NB4 (cell line): ENCODE measurements at regions not wholly inside any gene's neighbourhood (a gene's known extent, or its start where the extent isn't known, plus 50 kb on each side); places are given as distances from the start of the nearest gene placed in this dataset.
"Not testable (repeated sequence)": the region's sequence is repeated elsewhere in the genome, so short reads cannot be mapped to it uniquely, and the experiment has no call there.

Experiments used
- DNase-seq: peaks from one replicate; pipeline ENCODE4 v3.0.0; 2010; ENCODE audit warnings: low read depth
- H3K4me3 ChIP-seq: one replicate; pipeline ENCODE4 v1.5.1; 2011; ENCODE audit warnings: mild to moderate bottlenecking, low read depth, low read length, moderate library complexity
- MYC ChIP-seq: IDR thresholded peaks from 2 replicates; pipeline ENCODE4 v1.6.1; 2011; ENCODE audit warnings: low read depth, low read length
- POLR2A ChIP-seq: IDR thresholded peaks from 2 replicates; pipeline ENCODE4 v1.6.1; 2011; ENCODE audit warnings: mild to moderate bottlenecking; ENCODE audit not compliant: insufficient read length; ENCODE audit errors: extremely low read depth
- TF ChIP-seq, protein P1 (sequence below): IDR thresholded peaks from 2 replicates; pipeline ENCODE4 v1.6.1; 2011; ENCODE audit warnings: low read depth, low read length
- TF ChIP-seq, protein P2 (sequence below): IDR thresholded peaks from one replicate; pipeline ENCODE4 v1.5.1; 2012; ENCODE audit warnings: low read depth, low read length

DNA sequence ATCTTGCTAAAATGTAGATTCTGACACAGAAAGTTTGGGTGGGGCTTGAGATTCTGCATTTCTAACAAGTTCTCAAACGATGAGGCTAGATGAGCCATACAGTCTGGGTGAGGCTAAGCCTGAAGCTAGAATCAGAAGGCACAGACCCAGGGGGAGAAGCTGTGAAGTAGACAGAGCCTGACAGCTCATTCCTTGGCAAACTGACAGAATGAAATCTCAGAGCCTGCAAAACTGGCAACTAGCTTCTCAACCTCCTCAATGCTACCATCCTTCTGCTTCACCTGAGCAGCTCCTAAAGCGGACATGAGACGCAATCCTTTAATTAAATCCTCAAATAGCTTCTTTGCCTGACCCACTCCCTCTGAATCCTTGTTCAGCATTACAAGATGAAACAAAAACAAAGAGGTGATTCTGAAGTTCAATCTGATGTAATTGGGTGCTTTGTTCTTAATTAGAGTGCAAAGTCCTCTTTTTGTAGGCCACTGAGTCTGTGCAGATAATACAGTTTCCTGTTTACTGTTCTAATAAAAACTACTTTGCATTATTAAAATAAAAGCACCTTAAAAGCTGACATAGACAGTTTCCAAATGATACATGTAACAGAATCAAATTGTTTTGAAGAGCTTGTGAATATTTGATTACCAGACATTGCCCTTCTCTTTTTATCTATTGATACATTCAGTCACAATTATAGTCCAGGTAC lies 71.0 kb upstream of the BMP2K start:
- TF ChIP-seq, protein P1, sequence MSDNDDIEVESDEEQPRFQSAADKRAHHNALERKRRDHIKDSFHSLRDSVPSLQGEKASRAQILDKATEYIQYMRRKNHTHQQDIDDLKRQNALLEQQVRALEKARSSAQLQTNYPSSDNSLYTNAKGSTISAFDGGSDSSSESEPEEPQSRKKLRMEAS, result no peak
- TF ChIP-seq POLR2A (no peak), MYC (no peak)
- TF ChIP-seq, protein P2, sequence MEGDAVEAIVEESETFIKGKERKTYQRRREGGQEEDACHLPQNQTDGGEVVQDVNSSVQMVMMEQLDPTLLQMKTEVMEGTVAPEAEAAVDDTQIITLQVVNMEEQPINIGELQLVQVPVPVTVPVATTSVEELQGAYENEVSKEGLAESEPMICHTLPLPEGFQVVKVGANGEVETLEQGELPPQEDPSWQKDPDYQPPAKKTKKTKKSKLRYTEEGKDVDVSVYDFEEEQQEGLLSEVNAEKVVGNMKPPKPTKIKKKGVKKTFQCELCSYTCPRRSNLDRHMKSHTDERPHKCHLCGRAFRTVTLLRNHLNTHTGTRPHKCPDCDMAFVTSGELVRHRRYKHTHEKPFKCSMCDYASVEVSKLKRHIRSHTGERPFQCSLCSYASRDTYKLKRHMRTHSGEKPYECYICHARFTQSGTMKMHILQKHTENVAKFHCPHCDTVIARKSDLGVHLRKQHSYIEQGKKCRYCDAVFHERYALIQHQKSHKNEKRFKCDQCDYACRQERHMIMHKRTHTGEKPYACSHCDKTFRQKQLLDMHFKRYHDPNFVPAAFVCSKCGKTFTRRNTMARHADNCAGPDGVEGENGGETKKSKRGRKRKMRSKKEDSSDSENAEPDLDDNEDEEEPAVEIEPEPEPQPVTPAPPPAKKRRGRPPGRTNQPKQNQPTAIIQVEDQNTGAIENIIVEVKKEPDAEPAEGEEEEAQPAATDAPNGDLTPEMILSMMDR, result no peak
- no peak for DNase-seq
- no peak overlapping the region for H3K4me3 ChIP-seq

DNA sequence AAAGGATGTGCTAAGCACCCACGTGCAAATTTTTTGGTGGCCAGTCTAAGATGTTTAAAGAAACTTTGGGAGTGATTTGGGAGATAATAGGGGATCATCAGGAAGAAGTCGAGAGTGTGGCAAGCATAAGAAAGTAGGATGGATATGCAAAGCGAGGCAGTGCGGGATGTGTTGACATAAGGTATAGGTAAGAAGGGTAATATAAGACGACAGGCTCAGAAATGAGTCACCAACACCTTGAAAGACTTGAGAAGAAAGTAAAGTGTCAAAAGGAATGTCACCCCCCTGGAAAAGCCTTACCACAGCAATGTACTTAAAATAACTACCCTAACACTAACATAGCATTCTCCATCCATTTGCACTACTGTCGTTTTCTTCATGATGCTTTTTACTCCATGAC lies 69.8 kb upstream of the BMP2K start:
- H3K4me3 ChIP-seq, result no peak overlapping the region
- no peak for TF ChIP-seq POLR2A
- TF ChIP-seq, protein P1, result no peak
- TF ChIP-seq MYC, result no peak
- TF ChIP-seq, protein P2, result no peak
- no peak for DNase-seq

DNA sequence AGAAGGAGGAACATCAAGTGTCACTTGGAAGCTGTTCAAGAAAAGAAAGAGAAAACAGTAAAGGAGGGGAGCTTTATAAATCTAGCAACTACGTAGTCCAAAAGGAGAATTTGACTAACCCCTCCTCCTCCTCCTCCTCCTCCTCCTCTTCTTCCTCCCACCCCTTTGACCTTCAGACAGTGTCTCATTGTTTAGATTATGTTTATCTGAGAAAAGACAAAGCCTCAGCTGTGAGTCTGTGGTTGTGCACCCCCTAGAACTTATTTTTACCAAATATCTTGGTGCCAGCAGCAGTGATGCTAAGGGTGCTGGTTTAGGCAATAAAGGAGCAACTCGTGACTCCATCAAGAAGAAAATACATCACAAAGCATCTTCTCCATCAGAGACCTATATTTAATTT lies 68.9 kb upstream of the BMP2K start:
- no peak overlapping the region for H3K4me3 ChIP-seq
- TF ChIP-seq, protein P1, result no peak
- no peak for TF ChIP-seq POLR2A
- TF ChIP-seq, protein P2, result no peak
- TF ChIP-seq MYC, result no peak

DNA sequence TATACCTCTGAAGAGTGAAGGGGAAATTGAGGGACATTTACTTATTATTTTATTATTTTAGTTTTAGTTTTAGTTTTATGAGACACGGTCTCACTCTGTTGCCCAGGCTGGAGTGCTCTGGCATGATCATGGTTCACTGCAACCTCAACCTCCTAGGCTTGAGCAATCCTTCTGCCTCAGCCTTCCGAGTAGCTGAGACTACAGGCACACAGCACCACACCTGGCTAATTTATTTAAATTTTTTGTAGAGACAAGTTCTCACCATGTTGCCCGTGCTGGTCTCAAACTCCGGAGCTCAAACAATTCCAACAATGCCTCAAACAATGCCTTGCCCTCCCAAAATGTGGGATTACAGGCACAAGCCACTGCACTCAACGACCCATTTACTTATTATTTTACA lies 68.4 kb upstream of the BMP2K start:
- TF ChIP-seq, protein P2, result no peak
- no peak for TF ChIP-seq MYC
- TF ChIP-seq, protein P1, result no peak
- no peak overlapping the region for H3K4me3 ChIP-seq
- no peak for DNase-seq

More for the DNA sequence above, 68.9 kb upstream of the BMP2K start:
- no peak for DNase-seq

DNA sequence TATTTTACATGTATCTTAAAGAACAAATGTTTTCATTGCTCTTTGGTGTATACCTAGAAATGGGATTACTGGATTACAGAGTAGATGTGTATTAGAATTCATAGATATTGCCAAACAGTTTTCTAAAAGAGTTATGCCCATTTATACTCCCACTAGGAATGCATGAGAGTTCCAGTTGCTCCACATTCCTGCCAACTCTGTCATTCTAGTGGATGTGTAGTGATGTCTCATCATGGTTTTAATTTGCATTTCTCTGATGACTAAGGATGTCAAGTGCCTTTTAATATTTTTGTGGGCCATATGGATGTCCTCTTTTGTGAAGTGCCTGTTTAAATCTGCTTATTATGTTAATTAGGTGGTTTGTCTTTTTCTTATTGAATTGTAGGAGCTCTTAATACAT lies 65.6 kb upstream of the BMP2K start:
- no peak overlapping the region for H3K4me3 ChIP-seq
- TF ChIP-seq, protein P2, result no peak
- TF ChIP-seq POLR2A (no peak), MYC (no peak)
- TF ChIP-seq, protein P1, result no peak
- DNase-seq, result no peak

DNA sequence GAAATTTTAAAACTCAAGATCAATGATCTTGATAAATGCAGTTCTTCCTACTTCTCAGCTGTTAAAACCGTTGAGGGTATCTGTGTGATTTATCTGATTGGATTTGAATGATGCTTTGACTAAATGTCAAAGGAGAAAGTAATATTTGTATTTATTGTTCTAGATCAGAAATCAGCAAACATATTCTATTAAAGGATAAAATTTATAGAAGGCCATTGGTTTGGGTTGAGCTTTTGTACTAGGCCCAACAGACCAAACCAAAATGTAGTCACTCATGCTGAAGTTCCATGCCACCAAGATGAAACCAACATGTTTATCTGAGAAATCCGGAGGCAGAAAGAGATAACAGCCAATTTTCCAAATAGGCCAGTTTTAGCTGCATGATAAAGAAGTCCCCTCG lies 64.5 kb upstream of the BMP2K start:
- DNase-seq, result no peak
- TF ChIP-seq, protein P2, result no peak
- TF ChIP-seq POLR2A, result no peak
- TF ChIP-seq, protein P1, result no peak
- no peak for TF ChIP-seq MYC
- no peak overlapping the region for H3K4me3 ChIP-seq

DNA sequence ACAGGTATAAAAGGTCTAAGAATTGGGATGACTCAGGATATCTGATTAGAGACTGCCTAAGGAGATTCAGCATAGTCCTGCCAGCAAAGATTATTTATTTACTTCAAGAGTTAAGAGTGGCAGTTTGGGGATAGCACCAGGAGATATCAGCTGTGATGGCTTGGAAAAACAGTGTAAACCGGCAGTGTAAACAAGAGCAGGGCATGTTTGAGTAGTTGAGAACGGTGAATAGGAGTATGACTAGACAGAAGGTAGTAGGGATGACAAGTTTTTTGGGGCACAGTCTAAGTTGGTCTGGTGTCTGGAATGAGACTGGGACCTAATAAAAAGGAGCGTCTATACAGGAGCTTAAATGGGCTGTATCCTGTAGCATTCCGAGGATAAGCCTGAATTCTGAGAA lies 61.6 kb upstream of the BMP2K start:
- H3K4me3 ChIP-seq, DNase-seq: not testable (repeated sequence)

DNA sequence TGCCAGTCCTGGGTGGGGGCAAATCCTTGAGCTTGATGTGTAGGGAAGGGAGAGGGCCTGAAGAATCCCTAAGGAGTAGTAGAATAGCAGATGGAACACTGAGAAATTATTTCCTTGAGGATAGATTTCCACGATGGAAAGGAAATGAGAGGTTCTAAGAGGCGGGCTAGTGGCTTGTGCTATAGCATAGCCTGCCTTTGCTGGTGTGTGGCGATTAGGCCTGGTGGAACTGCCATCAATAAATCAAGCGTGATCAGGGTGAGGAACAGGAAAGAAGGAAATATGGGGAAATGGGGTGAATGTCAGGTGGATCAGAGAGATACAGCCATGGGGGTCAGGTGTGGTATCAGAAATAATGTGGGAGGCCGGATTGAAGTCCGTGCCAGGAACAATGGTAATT lies 60.8 kb upstream of the BMP2K start:
- DNase-seq, H3K4me3 ChIP-seq: not testable (repeated sequence)

DNA sequence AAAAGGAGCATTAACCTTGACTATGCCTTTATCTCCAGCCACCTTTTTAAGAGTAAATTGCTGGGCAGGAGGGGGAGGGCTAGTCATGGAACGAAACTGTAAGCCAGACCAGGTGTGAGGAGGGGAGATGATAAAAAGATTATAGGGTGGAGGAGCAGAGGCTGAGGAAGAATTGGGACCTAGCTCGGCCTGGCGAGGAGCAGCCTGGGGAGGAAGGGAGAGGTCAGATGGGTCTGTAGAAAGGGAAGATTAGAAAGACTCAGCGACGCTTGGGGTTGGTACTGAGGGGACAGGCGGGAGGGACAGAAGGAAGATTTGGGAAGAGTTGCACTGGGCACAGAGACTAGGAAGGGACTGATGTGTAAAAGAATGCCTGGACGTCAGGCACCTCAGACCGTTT lies 58.4 kb upstream of the BMP2K start:
- not testable (repeated sequence) for DNase-seq, H3K4me3 ChIP-seq
